ENCODE measurements at regions not wholly inside any gene's neighbourhood (a gene's known extent, or its start where the extent isn't known, plus 50 kb on each side); places are given as distances from the start of the nearest gene placed in this dataset.
"Not testable (repeated sequence)": the region's sequence is repeated elsewhere in the genome, so short reads cannot be mapped to it uniquely, and the experiment has no call there.

GRCh38 chr7:97439637-97440214, 292.2 kb upstream of the TAC1 start:
- Mint-ChIP-seq H3K9me3 (ENCODE audit: unreplicated experiment) (peaks cover 1% of the 10 kb centered on the region), H3K36me3 (ENCODE audit: unreplicated experiment) (peaks cover 21% of the 10 kb centered on the region), H3K4me3 (ENCODE audit: unreplicated experiment) (no peak overlapping the region), H3K4me1 (ENCODE audit: low read depth, unreplicated experiment) (no peaks in the 10 kb centered on the region), H3K27ac (ENCODE audit: unreplicated experiment) (no peak overlapping the region), H3K27me3 (ENCODE audit: unreplicated experiment) (no peaks in the 10 kb centered on the region)
- DNase-seq = no peak
- no peak for TF ChIP-seq CTCF (IDR thresholded peaks at IDR 0.05; ENCODE audit: partially characterized antibody, unreplicated experiment)

GRCh38 chr7:97446361-97446760, 285.5 kb upstream of the TAC1 start:
- Mint-ChIP-seq H3K4me3 (ENCODE audit: unreplicated experiment) (no peak overlapping the region), H3K9me3 (ENCODE audit: unreplicated experiment) (no peaks in the 10 kb centered on the region), H3K27me3 (ENCODE audit: unreplicated experiment) (peaks cover 1% of the 10 kb centered on the region), H3K4me1 (ENCODE audit: low read depth, unreplicated experiment) (peaks cover 1% of the 10 kb centered on the region), H3K36me3 (ENCODE audit: unreplicated experiment) (peaks cover 1% of the 10 kb centered on the region), H3K27ac (ENCODE audit: unreplicated experiment) (no peak overlapping the region)
- no peak for DNase-seq
- no peak for TF ChIP-seq CTCF (IDR thresholded peaks at IDR 0.05; ENCODE audit: partially characterized antibody, unreplicated experiment)

- not testable (repeated sequence) for H3K4me1 Mint-ChIP-seq (ENCODE audit: low read depth, unreplicated experiment); H3K4me3 Mint-ChIP-seq (ENCODE audit: unreplicated experiment); H3K9me3 Mint-ChIP-seq (ENCODE audit: unreplicated experiment); DNase-seq; H3K27me3 Mint-ChIP-seq (ENCODE audit: unreplicated experiment); H3K36me3 Mint-ChIP-seq (ENCODE audit: unreplicated experiment); H3K27ac Mint-ChIP-seq (ENCODE audit: unreplicated experiment)
Observed at GRCh38 chr7:97449448-97449847, 282.4 kb upstream of the TAC1 start.

GRCh38 chr7:97450516-97450915, 281.4 kb upstream of the TAC1 start:
- Mint-ChIP-seq H3K4me1 (ENCODE audit: low read depth, unreplicated experiment) (peaks cover 1% of the 10 kb centered on the region), H3K4me3 (ENCODE audit: unreplicated experiment) (no peak overlapping the region), H3K9me3 (ENCODE audit: unreplicated experiment) (no peaks in the 10 kb centered on the region), H3K27ac (ENCODE audit: unreplicated experiment) (no peak overlapping the region), H3K27me3 (ENCODE audit: unreplicated experiment) (peaks cover 1% of the 10 kb centered on the region), H3K36me3 (ENCODE audit: unreplicated experiment) (no peaks in the 10 kb centered on the region)
- no peak for TF ChIP-seq CTCF (IDR thresholded peaks at IDR 0.05; ENCODE audit: partially characterized antibody, unreplicated experiment)
- no peak for DNase-seq

- no peaks in the 10 kb centered on the region for H3K9me3 Mint-ChIP-seq (ENCODE audit: unreplicated experiment)
- H3K4me3 Mint-ChIP-seq (ENCODE audit: unreplicated experiment) = no peak overlapping the region
- no peak for DNase-seq
- no peaks in the 10 kb centered on the region for H3K36me3 Mint-ChIP-seq (ENCODE audit: unreplicated experiment)
- TF ChIP-seq CTCF (IDR thresholded peaks at IDR 0.05; ENCODE audit: partially characterized antibody, unreplicated experiment) = no peak
- H3K27ac Mint-ChIP-seq (ENCODE audit: unreplicated experiment) = no peak overlapping the region
- H3K4me1 Mint-ChIP-seq (ENCODE audit: low read depth, unreplicated experiment) = no peaks in the 10 kb centered on the region
- H3K27me3 Mint-ChIP-seq (ENCODE audit: unreplicated experiment) = peaks cover 2% of the 10 kb centered on the region
Observed at GRCh38 chr7:97454636-97455035, 277.2 kb upstream of the TAC1 start.

Measured in glutamatergic neuron (in vitro differentiated cells).